Upper lobe of left lung (tissue), 6 donors: ENCODE measurements at regions not wholly inside any gene's neighbourhood (a gene's known extent, or its start where the extent isn't known, plus 50 kb on each side); places are given as distances from the start of the nearest gene placed in this dataset.
A peak's percentile ranks its signal among the peaks of the same experiment; 100 is the strongest.
"Not testable (repeated sequence)": the region's sequence is repeated elsewhere in the genome, so short reads cannot be mapped to it uniquely, and the experiment has no call there.

Experiments used
- ATAC-seq, 2 donors: fragments of 200-7000 bp; cut with Tn5 transposase; one replicate each; pipeline ENCODE4 v1.9.1; 2022; ENCODE audit warnings: mild to moderate bottlenecking in 2 of 2, moderate library complexity in 2 of 2; ENCODE audit not compliant: low FRiP score in 2 of 2
- DNase-seq, 2 donors: peaks; one replicate each; pipeline ENCODE4 v3.0.0-alpha.2; 2019 to 2020
- H3K27ac ChIP-seq, 4 donors: fragments of 200-600 bp; sonication (generic); one replicate each; pipeline ENCODE4 v1.5.1; 2016 to 2019
- H3K27me3 ChIP-seq, 4 donors: fragments of 200-600 bp; sonication (generic); one replicate each; pipeline ENCODE4 v1.5.1; 2017 to 2019
- H3K36me3 ChIP-seq, 4 donors: fragments of 200-600 bp; sonication (generic); one replicate each; pipeline ENCODE4 v1.5.1; 2016 to 2019
- H3K4me1 ChIP-seq, 4 donors: fragments of 200-600 bp; sonication (generic); one replicate each; pipeline ENCODE4 v1.5.1; 2018 to 2019
- H3K4me3 ChIP-seq, 4 donors: fragments of 200-600 bp; sonication (generic); one replicate each; pipeline ENCODE4 v1.5.1; 2017 to 2019; ENCODE audit warnings: mild to moderate bottlenecking in 2 of 4, moderate library complexity in 1 of 4
- H3K9me3 ChIP-seq, 4 donors: fragments of 200-600 bp; sonication (generic); one replicate each; pipeline ENCODE4 v1.5.1; 2018 to 2019
- EP300 ChIP-seq, 4 donors: sonication (generic); formaldehyde crosslinking; IDR thresholded peaks; one replicate each; pipeline ENCODE4 v1.5.1; 2017; ENCODE audit warnings: antibody characterized with exemption in 4 of 4, control low read depth in 2 of 4
- POLR2A ChIP-seq, 4 donors: fragments of 450-650 bp; IDR thresholded peaks; one replicate each; pipeline ENCODE4 v1.5.1; 2016 to 2017; ENCODE audit warnings: antibody characterized with exemption in 4 of 4, mild to moderate bottlenecking in 2 of 4
- POLR2AphosphoS5 ChIP-seq, 2 donors: sonication (generic); formaldehyde crosslinking; IDR thresholded peaks; one replicate each; pipeline ENCODE4 v1.5.1; 2017; ENCODE audit warnings: antibody characterized with exemption in 2 of 2
- WGBS, 2 donors: methylation state at CpG; one replicate each; pipeline ENCODE4 v1.1.5; 2017 to 2018; 5-methylcytosine and 5-hydroxymethylcytosine counted together
- TF ChIP-seq, protein P1 (sequence below), 6 experiments: fragments of 450-650 bp in 4 of 6; fragments of 200-600 bp in 2 of 6; sonication (generic) in 2 of 6; IDR thresholded peaks; one replicate each; pipeline ENCODE4 v1.5.1; 2016 to 2019; ENCODE audit warnings: antibody characterized with exemption in 6 of 6
- donor health status: DM: no; HTN: no; CAD: no; lungs with moderate emphysema.
- donor health status: DM: no; HTN: yes; CAD: no; lungs with severe emphysema.

DNA sequence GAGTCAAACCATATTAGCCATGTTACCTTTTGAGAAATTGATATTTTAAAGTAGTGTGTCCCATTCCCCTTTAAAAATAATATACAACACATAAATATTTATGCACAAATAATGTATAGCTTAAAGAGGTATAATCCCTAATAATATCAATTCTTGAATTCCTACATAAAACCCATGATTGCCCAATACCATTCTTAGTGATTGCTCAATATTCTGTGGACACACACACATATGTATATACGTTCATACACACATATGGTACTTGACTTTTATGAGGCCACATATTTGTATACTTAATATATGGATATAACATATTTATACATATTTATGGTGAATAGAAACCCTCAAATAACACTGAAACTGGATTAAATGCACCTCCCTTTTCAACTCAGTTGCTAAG lies 367.4 kb downstream of the ZBBX start:
- Histone ChIP-seq H3K27me3 (no peaks in the 10 kb centered on the region), H3K9me3 (no peaks in the 10 kb centered on the region), H3K27ac (no peak overlapping the region), H3K4me3 (no peak overlapping the region), H3K4me1 (no peaks in the 10 kb centered on the region), H3K36me3 (no peaks in the 10 kb centered on the region)
- no peak for DNase-seq
- 58 to 81% methylated on average over 1 of the region's 1 CpG for whole genome bisulfite sequencing, 2 donors
- TF ChIP-seq EP300 (IDR thresholded peaks at IDR 0.05) (no peak), POLR2A (IDR thresholded peaks at IDR 0.05) (no peak), POLR2AphosphoS5 (IDR thresholded peaks at IDR 0.05) (no peak)
- TF ChIP-seq, protein P1, sequence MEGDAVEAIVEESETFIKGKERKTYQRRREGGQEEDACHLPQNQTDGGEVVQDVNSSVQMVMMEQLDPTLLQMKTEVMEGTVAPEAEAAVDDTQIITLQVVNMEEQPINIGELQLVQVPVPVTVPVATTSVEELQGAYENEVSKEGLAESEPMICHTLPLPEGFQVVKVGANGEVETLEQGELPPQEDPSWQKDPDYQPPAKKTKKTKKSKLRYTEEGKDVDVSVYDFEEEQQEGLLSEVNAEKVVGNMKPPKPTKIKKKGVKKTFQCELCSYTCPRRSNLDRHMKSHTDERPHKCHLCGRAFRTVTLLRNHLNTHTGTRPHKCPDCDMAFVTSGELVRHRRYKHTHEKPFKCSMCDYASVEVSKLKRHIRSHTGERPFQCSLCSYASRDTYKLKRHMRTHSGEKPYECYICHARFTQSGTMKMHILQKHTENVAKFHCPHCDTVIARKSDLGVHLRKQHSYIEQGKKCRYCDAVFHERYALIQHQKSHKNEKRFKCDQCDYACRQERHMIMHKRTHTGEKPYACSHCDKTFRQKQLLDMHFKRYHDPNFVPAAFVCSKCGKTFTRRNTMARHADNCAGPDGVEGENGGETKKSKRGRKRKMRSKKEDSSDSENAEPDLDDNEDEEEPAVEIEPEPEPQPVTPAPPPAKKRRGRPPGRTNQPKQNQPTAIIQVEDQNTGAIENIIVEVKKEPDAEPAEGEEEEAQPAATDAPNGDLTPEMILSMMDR (IDR thresholded peaks at IDR 0.05) = no peak
- ATAC-seq = no peak

DNA sequence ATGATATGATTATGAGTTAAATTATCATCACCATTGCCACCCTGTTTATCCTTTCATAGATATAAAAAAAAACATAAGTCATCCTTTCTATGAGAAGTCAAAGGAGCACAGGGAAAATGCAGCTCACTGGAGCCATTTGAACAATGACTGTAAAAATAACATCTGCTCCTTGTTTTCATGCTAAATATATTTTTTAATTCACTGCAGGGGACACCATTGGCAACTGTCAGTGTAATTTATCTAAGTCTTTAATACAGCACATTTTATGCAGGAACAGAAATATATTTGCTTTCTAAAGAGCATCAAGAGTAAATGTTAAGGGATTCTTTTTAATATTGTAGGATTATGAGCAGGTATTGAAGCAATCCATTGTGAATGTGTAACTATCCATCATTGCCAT lies 371.3 kb downstream of the ZBBX start:
- Histone ChIP-seq H3K27me3 (no peaks in the 10 kb centered on the region), H3K36me3 (no peaks in the 10 kb centered on the region), H3K4me1 (no peaks in the 10 kb centered on the region), H3K4me3 (no peak overlapping the region), H3K9me3 (no peaks in the 10 kb centered on the region), H3K27ac (no peak overlapping the region)
- DNase-seq = no peak
- TF ChIP-seq POLR2AphosphoS5 (IDR thresholded peaks at IDR 0.05) (no peak), POLR2A (IDR thresholded peaks at IDR 0.05) (no peak), EP300 (IDR thresholded peaks at IDR 0.05) (no peak)
- TF ChIP-seq, protein P1 (IDR thresholded peaks at IDR 0.05) = no peak
- no peak for ATAC-seq

- no peaks in the 10 kb centered on the region for H3K27me3 ChIP-seq
- peak; percentile 17 to 28 for ATAC-seq
- H3K4me1 ChIP-seq = no peaks in the 10 kb centered on the region
- no peak overlapping the region for H3K4me3 ChIP-seq
- peak in 1 of 2 donors; percentile 38 for DNase-seq
- 89% methylated on average over 4 of the region's 4 CpGs; no CpG with 5 or more reads in 1 of the 2 donors for WGBS, 2 donors
- H3K36me3 ChIP-seq = no peaks in the 10 kb centered on the region
- no peak overlapping the region for H3K27ac ChIP-seq
- TF ChIP-seq, protein P1 (IDR thresholded peaks at IDR 0.05) = no peak
- no peak for TF ChIP-seq EP300 (IDR thresholded peaks at IDR 0.05)
- TF ChIP-seq POLR2A (IDR thresholded peaks at IDR 0.05) = no peak
- peaks cover 0 to 14% (median 5%) of the 10 kb centered on the region in 4 donors for H3K9me3 ChIP-seq
These were observed 378.7 kb downstream of the ZBBX start for GRCh38 chr3:167001374-167001773.

DNA sequence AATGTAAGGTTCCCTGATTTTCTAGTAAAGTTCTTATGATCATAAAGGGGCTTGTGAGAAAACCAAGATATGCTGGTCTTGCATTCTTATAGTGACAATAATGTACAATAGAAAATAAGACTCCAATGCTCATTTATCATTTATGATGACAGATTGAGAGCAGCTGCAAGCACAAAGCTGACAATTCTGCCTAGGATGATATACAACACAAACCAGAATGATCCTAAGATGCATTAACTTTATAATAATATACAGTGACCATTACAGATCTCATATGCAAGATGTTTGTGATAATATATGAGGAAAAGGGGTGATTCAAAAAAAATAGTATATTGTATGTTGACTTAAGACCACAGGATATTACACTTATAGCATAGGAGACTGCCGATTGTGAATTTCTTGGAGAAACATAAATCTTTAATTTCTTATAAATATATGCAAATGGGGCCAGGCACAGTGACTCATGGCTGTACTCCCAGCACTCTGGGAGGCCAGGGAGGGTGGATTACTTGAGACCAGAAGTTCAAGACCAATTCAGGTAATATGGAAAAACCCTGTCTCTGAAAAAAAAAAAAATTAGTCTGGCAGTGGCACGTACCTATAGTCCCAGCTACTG lies 387.0 kb downstream of the ZBBX start:
- Histone ChIP-seq H3K4me3 (no peak overlapping the region), H3K27me3 (no peaks in the 10 kb centered on the region), H3K9me3 (no peaks in the 10 kb centered on the region), H3K27ac (no peak overlapping the region), H3K36me3 (no peaks in the 10 kb centered on the region), H3K4me1 (no peaks in the 10 kb centered on the region)
- TF ChIP-seq, protein P1 (IDR thresholded peaks at IDR 0.05) = no peak
- no peak for TF ChIP-seq POLR2A (IDR thresholded peaks at IDR 0.05)
- no peak for TF ChIP-seq POLR2AphosphoS5 (IDR thresholded peaks at IDR 0.05)
- TF ChIP-seq EP300 (IDR thresholded peaks at IDR 0.05) = no peak
- ATAC-seq (no peak), DNase-seq (no peak)
- WGBS, 2 donors = 69 to 79% methylated on average over 2 of the region's 2 CpGs

DNA sequence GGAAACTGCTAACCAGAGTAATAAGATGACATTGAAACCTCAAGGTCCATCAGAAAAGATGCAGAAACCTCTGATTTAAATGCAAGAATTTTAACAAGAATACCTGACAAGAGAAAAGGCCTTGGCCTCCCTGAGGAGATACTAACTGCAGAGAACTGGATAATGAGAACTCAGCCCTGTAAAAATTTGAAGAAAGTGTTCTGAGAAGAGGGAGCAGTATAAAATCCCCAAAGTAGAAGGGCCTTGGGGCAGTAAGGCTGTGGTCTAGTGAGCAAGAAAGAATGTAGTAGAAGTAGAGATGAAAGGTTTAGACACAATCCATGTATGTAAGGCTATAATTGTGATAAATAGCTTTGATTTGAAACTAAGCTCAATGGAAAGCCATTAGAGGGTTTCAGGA lies 394.1 kb downstream of the ZBBX start:
- H3K9me3 ChIP-seq = no peaks in the 10 kb centered on the region
- no peak overlapping the region for H3K27ac ChIP-seq
- H3K27me3 ChIP-seq = no peaks in the 10 kb centered on the region
- no peaks in the 10 kb centered on the region for H3K36me3 ChIP-seq
- H3K4me3 ChIP-seq = no peak overlapping the region
- no peak for DNase-seq
- TF ChIP-seq POLR2A (IDR thresholded peaks at IDR 0.05) (no peak), POLR2AphosphoS5 (IDR thresholded peaks at IDR 0.05) (no peak), EP300 (IDR thresholded peaks at IDR 0.05) (no peak)
- TF ChIP-seq, protein P1 (IDR thresholded peaks at IDR 0.05) = no peak
- H3K4me1 ChIP-seq = no peaks in the 10 kb centered on the region
- no peak for ATAC-seq

DNA sequence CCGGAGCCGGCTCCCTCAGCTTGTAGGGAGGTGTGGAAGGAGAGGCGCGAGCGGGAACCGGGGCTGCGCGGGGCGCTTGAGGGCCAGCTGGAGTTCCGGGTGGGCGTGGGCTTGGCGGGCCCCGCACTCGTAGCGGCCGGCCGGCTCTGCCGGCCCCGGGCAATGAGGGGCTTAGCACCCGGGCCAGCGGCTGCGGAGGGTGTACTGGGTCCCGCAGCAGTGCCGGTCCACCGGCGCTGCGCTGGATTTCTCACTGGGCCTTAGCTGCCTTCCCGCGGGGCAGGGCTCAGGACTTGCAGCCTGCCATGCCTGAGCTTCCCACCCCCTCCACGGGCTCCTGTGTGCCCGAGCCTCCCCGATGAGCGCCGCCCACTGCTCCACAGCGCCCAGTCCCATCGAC lies 404.3 kb downstream of the ZBBX start:
- ATAC-seq, H3K36me3 ChIP-seq, H3K9me3 ChIP-seq, H3K27me3 ChIP-seq, H3K4me3 ChIP-seq, H3K4me1 ChIP-seq, H3K27ac ChIP-seq: not testable (repeated sequence)
- DNase-seq = peak in 1 of 2 donors; percentile 82
- WGBS, 2 donors = 92 to 96% methylated on average over 12 to 24 of the region's 36 CpGs

GRCh38 chr3:166967714-166968113 lies 412.4 kb downstream of the ZBBX start:
- peaks cover 3 to 11% (median 4%) of the 10 kb centered on the region in 4 donors for H3K9me3 ChIP-seq
- WGBS, 2 donors = 94 to 96% methylated on average over 8 of the region's 8 CpGs
- not testable (repeated sequence) for H3K27ac ChIP-seq, H3K36me3 ChIP-seq, H3K27me3 ChIP-seq, H3K4me3 ChIP-seq, H3K4me1 ChIP-seq, ATAC-seq, DNase-seq
